Esophagus muscularis mucosa (tissue), 4 donors: ENCODE measurements at regions not wholly inside any gene's neighbourhood (a gene's known extent, or its start where the extent isn't known, plus 50 kb on each side); places are given as distances from the start of the nearest gene placed in this dataset.

Experiments
- EP300 ChIP-seq: sonication (generic); formaldehyde crosslinking; IDR thresholded peaks from one replicate; pipeline ENCODE4 v1.6.1; 2017; ENCODE audit warnings: antibody characterized with exemption
- POLR2A ChIP-seq: fragments of 450-650 bp; IDR thresholded peaks from one replicate; pipeline ENCODE4 v1.6.1; 2017; ENCODE audit warnings: antibody characterized with exemption, moderate library complexity, mild to moderate bottlenecking, low read depth
- POLR2AphosphoS5 ChIP-seq, 2 donors: sonication (generic); formaldehyde crosslinking; IDR thresholded peaks; one replicate each; pipeline ENCODE4 v1.6.1; 2017; ENCODE audit warnings: antibody characterized with exemption in 2 of 2
- TF ChIP-seq, protein P1 (sequence below), 3 experiments: fragments of 200-600 bp in 2 of 3; fragments of 450-650 bp in 1 of 3; sonication (generic) in 2 of 3; IDR thresholded peaks; one replicate each; pipeline ENCODE4 v1.5.1; 2017 to 2019; ENCODE audit warnings: antibody characterized with exemption in 3 of 3, mild to moderate bottlenecking in 2 of 3, moderate library complexity in 1 of 3

DNA sequence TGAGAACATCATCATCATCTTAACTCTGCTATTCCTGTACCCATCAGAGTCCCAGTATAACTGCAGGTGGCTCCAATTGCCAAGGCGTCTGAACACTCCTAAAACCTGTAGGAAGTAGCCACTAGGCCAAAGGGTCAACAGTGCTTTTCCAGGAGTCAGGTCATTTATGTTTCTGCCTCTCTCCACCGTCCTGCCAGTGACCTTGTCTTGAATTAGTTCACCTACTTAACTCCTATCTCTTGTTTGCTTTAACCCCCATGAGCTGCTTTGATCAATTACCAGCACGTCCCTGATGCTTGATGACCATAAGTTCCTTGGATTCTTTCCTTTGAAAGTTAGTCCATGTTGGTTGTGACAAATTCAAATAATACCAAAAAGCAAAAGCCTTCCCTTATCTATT lies 169.8 kb upstream of the ANKRD28 start:
- TF ChIP-seq POLR2A = no peak
- TF ChIP-seq, protein P1, sequence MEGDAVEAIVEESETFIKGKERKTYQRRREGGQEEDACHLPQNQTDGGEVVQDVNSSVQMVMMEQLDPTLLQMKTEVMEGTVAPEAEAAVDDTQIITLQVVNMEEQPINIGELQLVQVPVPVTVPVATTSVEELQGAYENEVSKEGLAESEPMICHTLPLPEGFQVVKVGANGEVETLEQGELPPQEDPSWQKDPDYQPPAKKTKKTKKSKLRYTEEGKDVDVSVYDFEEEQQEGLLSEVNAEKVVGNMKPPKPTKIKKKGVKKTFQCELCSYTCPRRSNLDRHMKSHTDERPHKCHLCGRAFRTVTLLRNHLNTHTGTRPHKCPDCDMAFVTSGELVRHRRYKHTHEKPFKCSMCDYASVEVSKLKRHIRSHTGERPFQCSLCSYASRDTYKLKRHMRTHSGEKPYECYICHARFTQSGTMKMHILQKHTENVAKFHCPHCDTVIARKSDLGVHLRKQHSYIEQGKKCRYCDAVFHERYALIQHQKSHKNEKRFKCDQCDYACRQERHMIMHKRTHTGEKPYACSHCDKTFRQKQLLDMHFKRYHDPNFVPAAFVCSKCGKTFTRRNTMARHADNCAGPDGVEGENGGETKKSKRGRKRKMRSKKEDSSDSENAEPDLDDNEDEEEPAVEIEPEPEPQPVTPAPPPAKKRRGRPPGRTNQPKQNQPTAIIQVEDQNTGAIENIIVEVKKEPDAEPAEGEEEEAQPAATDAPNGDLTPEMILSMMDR (IDR thresholded peaks at IDR 0.05) = no peak
- no peak for TF ChIP-seq POLR2AphosphoS5 (IDR thresholded peaks at IDR 0.05)
- no peak for TF ChIP-seq EP300
